ENCODE measurements at regions not wholly inside any gene's neighbourhood (a gene's known extent, or its start where the extent isn't known, plus 50 kb on each side); places are given as distances from the start of the nearest gene placed in this dataset.

DNA sequence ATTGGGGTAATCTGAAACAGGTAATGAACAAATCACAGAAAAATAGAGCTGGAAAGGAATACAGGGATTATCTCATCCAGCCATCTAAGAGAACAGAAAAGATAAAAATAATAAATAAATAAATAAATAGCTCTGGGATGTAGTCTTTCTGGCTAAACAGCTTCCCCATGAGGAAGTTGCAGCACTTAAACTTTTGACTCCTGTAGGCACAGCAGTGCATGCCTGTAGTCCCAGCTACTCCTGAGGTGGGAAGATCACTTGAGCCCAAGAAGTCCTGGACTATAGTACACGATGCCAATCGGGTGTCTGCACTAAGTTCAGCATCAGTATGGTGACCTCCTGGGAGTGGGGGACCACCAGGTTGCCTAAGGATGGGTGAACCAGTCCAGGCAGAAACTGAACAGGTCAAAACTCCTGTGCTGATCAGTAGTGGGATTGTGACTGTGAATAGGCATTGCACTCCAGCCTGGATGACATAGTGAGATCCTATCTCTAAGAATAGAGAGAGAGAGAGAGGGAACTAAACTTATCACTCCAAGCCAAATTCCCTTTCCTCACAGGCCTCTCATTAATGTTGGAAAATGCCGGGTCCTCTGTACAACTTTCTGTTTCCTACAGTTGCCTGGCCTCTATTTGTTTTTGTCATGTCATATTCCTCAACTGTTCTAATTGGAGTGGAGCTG lies 61.7 kb upstream of the CDK13 start:
- Mint-ChIP-seq H3K9me3 (no peaks in the 10 kb centered on the region), H3K36me3 (ENCODE audit: low read depth) (no peaks in the 10 kb centered on the region), H3K4me3 (no peak overlapping the region), H3K27me3 (peaks cover 3% of the 10 kb centered on the region), H3K27ac (no peak overlapping the region), H3K4me1 (ENCODE audit: low read depth) (no peaks in the 10 kb centered on the region)
- DNase-seq = no peak

GRCh38 chr7:39890411-39890810 lies 59.6 kb upstream of the CDK13 start:
- Mint-ChIP-seq H3K36me3 (ENCODE audit: low read depth) (no peaks in the 10 kb centered on the region), H3K4me1 (ENCODE audit: low read depth) (no peaks in the 10 kb centered on the region), H3K4me3 (no peak overlapping the region), H3K9me3 (no peaks in the 10 kb centered on the region), H3K27ac (no peak overlapping the region), H3K27me3 (peaks cover 3% of the 10 kb centered on the region)
- no peak for DNase-seq

- H3K4me3 Mint-ChIP-seq = no peak overlapping the region
- no peaks in the 10 kb centered on the region for H3K9me3 Mint-ChIP-seq
- no peak overlapping the region for H3K27ac Mint-ChIP-seq
- H3K4me1 Mint-ChIP-seq (ENCODE audit: low read depth) = peaks cover 2% of the 10 kb centered on the region
- no peak for DNase-seq
- no peaks in the 10 kb centered on the region for H3K36me3 Mint-ChIP-seq (ENCODE audit: low read depth)
- peaks cover 3% of the 10 kb centered on the region for H3K27me3 Mint-ChIP-seq
Observed at GRCh38 chr7:39891894-39892293, 58.2 kb upstream of the CDK13 start.

DNA sequence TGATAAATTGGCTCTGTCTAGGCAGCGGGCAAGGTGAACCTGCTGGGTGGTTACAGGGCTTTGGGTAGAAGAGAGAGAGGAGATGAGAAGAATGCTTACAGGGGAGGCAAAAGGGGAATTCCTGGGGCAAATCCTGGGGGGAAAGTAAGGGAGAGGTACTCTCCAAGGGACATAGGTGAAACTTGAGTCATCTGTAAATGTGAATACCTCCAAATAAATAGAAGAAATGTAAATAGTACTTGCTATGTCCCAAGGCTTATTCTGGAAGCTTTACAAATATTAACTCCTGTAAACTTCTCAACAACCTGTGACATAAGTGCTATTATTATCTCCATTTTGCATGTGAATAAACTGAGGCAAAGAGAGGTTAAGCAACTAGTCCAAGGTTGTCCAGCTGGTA lies 57.7 kb upstream of the CDK13 start:
- Mint-ChIP-seq H3K27me3 (peaks cover 3% of the 10 kb centered on the region), H3K4me3 (no peak overlapping the region), H3K27ac (no peak overlapping the region), H3K4me1 (ENCODE audit: low read depth) (peaks cover 2% of the 10 kb centered on the region), H3K9me3 (no peaks in the 10 kb centered on the region), H3K36me3 (ENCODE audit: low read depth) (no peaks in the 10 kb centered on the region)
- DNase-seq = no peak

- H3K27me3 Mint-ChIP-seq = peaks cover 3% of the 10 kb centered on the region
- no peak overlapping the region for H3K4me3 Mint-ChIP-seq
- no peaks in the 10 kb centered on the region for H3K36me3 Mint-ChIP-seq (ENCODE audit: low read depth)
- no peak overlapping the region for H3K27ac Mint-ChIP-seq
- H3K9me3 Mint-ChIP-seq = no peaks in the 10 kb centered on the region
- no peak for DNase-seq
- H3K4me1 Mint-ChIP-seq (ENCODE audit: low read depth) = peaks cover 2% of the 10 kb centered on the region
Observed at GRCh38 chr7:39894904-39895303, 55.2 kb upstream of the CDK13 start.

DNA sequence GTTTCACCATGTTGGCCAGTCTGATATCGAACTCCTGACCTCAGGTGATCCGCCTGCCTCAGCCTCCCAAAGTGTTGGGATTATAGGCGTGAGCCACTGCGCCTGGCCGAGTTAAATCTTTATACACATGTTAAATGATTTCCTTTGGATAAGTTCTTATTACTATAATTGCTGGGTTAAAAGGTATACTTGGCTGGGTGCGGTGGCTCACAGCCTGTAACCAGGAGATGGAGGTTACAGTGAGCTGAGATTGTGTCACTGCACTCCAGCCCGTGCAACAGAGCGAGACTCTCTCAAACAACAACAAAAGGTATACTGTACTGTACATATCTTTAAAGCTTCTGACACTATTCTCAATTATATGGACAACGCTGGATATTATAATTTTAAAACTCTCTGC lies 53.2 kb upstream of the CDK13 start:
- H3K4me1 Mint-ChIP-seq (ENCODE audit: low read depth) = peaks cover 2% of the 10 kb centered on the region
- H3K4me3 Mint-ChIP-seq = no peak overlapping the region
- H3K36me3 Mint-ChIP-seq (ENCODE audit: low read depth) = no peaks in the 10 kb centered on the region
- no peaks in the 10 kb centered on the region for H3K9me3 Mint-ChIP-seq
- no peak for DNase-seq
- no peak overlapping the region for H3K27ac Mint-ChIP-seq
- peaks cover 3% of the 10 kb centered on the region for H3K27me3 Mint-ChIP-seq

- no peaks in the 10 kb centered on the region for H3K27me3 Mint-ChIP-seq
- DNase-seq = no peak
- H3K4me3 Mint-ChIP-seq = no peak overlapping the region
- H3K27ac Mint-ChIP-seq = no peak overlapping the region
- no peaks in the 10 kb centered on the region for H3K36me3 Mint-ChIP-seq (ENCODE audit: low read depth)
- H3K4me1 Mint-ChIP-seq (ENCODE audit: low read depth) = peaks cover 2% of the 10 kb centered on the region
- no peaks in the 10 kb centered on the region for H3K9me3 Mint-ChIP-seq
Observed at GRCh38 chr7:39898867-39899266, 51.2 kb upstream of the CDK13 start.

Measured in activated T-cell treated with anti-CD3 and anti-CD28 coated beads, Interleukin-2, amount 50 U/mL, for 24 hours (primary cell).